ENCODE measurements at regions not wholly inside any gene's neighbourhood (a gene's known extent, or its start where the extent isn't known, plus 50 kb on each side); places are given as distances from the start of the nearest gene placed in this dataset.

DNA sequence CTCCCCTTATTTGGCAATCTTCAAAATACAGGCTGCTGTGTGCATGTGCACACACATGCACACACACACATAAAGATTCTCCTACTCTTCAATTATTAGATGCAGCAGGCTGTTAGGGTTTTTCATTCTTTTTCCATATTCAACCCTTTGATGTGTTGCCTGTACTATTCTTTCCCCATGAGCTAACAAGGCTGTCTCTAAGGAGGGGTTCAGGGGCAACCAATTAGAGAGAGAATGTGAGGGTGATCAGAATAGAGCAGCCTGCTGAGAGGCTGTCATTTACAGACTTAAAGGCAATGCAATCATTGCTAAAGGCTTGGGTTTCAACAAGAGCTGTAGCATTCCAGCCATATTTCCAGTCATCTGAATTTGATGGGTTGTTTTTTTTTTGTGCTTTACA, 467.4 kb upstream of the ID4 start:
- no peaks in the 10 kb centered on the region for H3K9me1 ChIP-seq (ENCODE audit: control insufficient read depth, insufficient read depth, low read length)
- no peak overlapping the region for H3K9ac ChIP-seq (ENCODE audit: insufficient read depth in 1 of 2, low read depth in 2 of 2, low read length in 2 of 2)
- BruUV-seq (replicated peaks), result no TSS peak
- DNase-seq (ENCODE audit: extremely low read depth in 1 of 4, low spot score in 3 of 4) (no peak), FAIRE-seq (no peak), ATAC-seq (no peak)
- ChIA-PET CTCF (ENCODE audit: low intra/inter-chr PET ratio) (no interaction called here), POLR2A (no interaction called here)
- no peak overlapping the region for H3K27ac ChIP-seq (ENCODE audit: extremely low read depth, low read depth, low read length)
- no peak overlapping the region for H3K4me2 ChIP-seq (ENCODE audit: insufficient read depth, low read length)
- no peak overlapping the region for H3K4me3 ChIP-seq
- no peaks in the 10 kb centered on the region for H3K79me2 ChIP-seq (ENCODE audit: control insufficient read depth, insufficient read depth, low read length)
- H3K27me3 ChIP-seq (ENCODE audit: control insufficient read depth in 2 of 2, insufficient read depth in 2 of 2, low read length in 2 of 2), result no peaks in the 10 kb centered on the region
- H3K36me3 ChIP-seq (ENCODE audit: control insufficient read depth, insufficient read depth, low read length), result no peaks in the 10 kb centered on the region
- no peaks in the 10 kb centered on the region for H4K20me1 ChIP-seq (replicated peaks; ENCODE audit: control insufficient read depth, insufficient read depth, low read length)
- H3K9me3 ChIP-seq (replicated peaks; ENCODE audit: control insufficient read depth, insufficient read depth, low read depth, low read length), result peaks cover 2% of the 10 kb centered on the region; the same call in 1 of the 2 replicates
- in situ Hi-C loops (cut with MboI) (no loop called here), intact Hi-C loops (cut with micrococcal nuclease) (no loop called here)
- H3K4me1 ChIP-seq (replicated peaks in 1 of 2; ENCODE audit: control insufficient read depth in 2 of 2, insufficient read depth in 2 of 2, low read length in 2 of 2), result no peaks in the 10 kb centered on the region
- no peak for TF ChIP-seq BMI1 (IDR thresholded peaks at IDR 0.05; ENCODE audit: low read length)
- no peak for TF ChIP-seq SRSF7 (optimal IDR thresholded peaks at IDR 0.05; ENCODE audit: low read depth, low read length)
- no peak for TF ChIP-seq ZNF518B (CRISPR knock-in tag; IDR thresholded peaks at IDR 0.05)
- no peak for TF ChIP-seq DACH1 (IDR thresholded peaks at IDR 0.05; ENCODE audit: partially characterized antibody)
- no peak for TF ChIP-seq ZNF212 (CRISPR knock-in tag; IDR thresholded peaks at IDR 0.05)
- TF ChIP-seq, protein P1, sequence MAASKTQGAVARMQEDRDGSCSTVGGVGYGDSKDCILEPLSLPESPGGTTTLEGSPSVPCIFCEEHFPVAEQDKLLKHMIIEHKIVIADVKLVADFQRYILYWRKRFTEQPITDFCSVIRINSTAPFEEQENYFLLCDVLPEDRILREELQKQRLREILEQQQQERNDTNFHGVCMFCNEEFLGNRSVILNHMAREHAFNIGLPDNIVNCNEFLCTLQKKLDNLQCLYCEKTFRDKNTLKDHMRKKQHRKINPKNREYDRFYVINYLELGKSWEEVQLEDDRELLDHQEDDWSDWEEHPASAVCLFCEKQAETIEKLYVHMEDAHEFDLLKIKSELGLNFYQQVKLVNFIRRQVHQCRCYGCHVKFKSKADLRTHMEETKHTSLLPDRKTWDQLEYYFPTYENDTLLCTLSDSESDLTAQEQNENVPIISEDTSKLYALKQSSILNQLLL (CRISPR knock-in tag; IDR thresholded peaks at IDR 0.05; ENCODE audit: borderline replicate concordance), result no peak
- no peak for TF ChIP-seq TRIM28 (IDR thresholded peaks at IDR 0.05)
- no peak for TF ChIP-seq HNRNPH1 (optimal IDR thresholded peaks at IDR 0.05; ENCODE audit: low read depth, low read length)
- TF ChIP-seq GMEB1 (CRISPR knock-in tag; IDR thresholded peaks at IDR 0.05), result no peak
- TF ChIP-seq RAD51 (IDR thresholded peaks at IDR 0.05; ENCODE audit: borderline replicate concordance, low read depth), result no peak
- TF ChIP-seq MAX (CRISPR knock-in tag; IDR thresholded peaks at IDR 0.05), result no peak
- TF ChIP-seq, protein P2, sequence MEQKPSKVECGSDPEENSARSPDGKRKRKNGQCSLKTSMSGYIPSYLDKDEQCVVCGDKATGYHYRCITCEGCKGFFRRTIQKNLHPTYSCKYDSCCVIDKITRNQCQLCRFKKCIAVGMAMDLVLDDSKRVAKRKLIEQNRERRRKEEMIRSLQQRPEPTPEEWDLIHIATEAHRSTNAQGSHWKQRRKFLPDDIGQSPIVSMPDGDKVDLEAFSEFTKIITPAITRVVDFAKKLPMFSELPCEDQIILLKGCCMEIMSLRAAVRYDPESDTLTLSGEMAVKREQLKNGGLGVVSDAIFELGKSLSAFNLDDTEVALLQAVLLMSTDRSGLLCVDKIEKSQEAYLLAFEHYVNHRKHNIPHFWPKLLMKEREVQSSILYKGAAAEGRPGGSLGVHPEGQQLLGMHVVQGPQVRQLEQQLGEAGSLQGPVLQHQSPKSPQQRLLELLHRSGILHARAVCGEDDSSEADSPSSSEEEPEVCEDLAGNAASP (IDR thresholded peaks at IDR 0.05), result no peak
- TF ChIP-seq ZNF174 (CRISPR knock-in tag; IDR thresholded peaks at IDR 0.05), result no peak
- TF ChIP-seq POLR3A (IDR thresholded peaks at IDR 0.05; ENCODE audit: borderline replicate concordance, extremely low read depth, insufficient read depth, insufficient read length), result no peak
- no peak for TF ChIP-seq ZNF507 (tag; conservative IDR thresholded peaks at IDR 0.05)
- no peak for TF ChIP-seq BRD9 (IDR thresholded peaks at IDR 0.05; ENCODE audit: low read depth, partially characterized antibody)
- TF ChIP-seq GATA2 (CRISPR knock-in tag; IDR thresholded peaks at IDR 0.05), result no peak
- no peak overlapping the region for H2AFZ ChIP-seq (ENCODE audit: low read depth, low read length)
